ENCODE measurements at regions not wholly inside any gene's neighbourhood (a gene's known extent, or its start where the extent isn't known, plus 50 kb on each side); places are given as distances from the start of the nearest gene placed in this dataset.

GRCh38 chr3:57006179-57006657 lies 54.2 kb upstream of the SPATA12 start:
- in situ Hi-C loops (cut with MboI): no loop called here
- no peak for TF ChIP-seq EZH2phosphoT487 (IDR thresholded peaks at IDR 0.05; ENCODE audit: insufficient read depth, low read depth)
- no peak for TF ChIP-seq EZH2 (IDR thresholded peaks at IDR 0.05; ENCODE audit: insufficient read depth, poor library complexity, severe bottlenecking)

GRCh38 chr3:57004229-57004628 lies 56.2 kb upstream of the SPATA12 start:
- no peaks in the 10 kb centered on the region for H3K36me3 ChIP-seq (ENCODE audit: low read depth)
- WGBS, 2 experiments (ENCODE audit: low coverage in 1 of 2, low lambda C conversion rate in 2 of 2, missing lambda C conversion rate in 2 of 2): 31 to 33% methylated on average over 6 of the region's 6 CpGs
- in situ Hi-C loops (cut with MboI): no loop called here
- no peaks in the 10 kb centered on the region for H3K9me2 ChIP-seq (ENCODE audit: insufficient read depth)
- no peak overlapping the region for H3K27ac ChIP-seq
- H3K9ac ChIP-seq: no peak overlapping the region
- H4K20me1 ChIP-seq (ENCODE audit: insufficient read depth): no peaks in the 10 kb centered on the region
- H3F3A ChIP-seq (ENCODE audit: insufficient read depth): peaks cover 24% of the 10 kb centered on the region
- H3K4me3 ChIP-seq: no peak overlapping the region
- DNase-seq: no peak
- H3K4me2 ChIP-seq (ENCODE audit: unreplicated experiment): no peak overlapping the region
- no peak overlapping the region for H2AFZ ChIP-seq
- H3K27me3 ChIP-seq (replicated peaks; ENCODE audit: insufficient read depth): no peaks in the 10 kb centered on the region
- no peaks in the 10 kb centered on the region for H3K9me3 ChIP-seq (ENCODE audit: low read depth)
- TF ChIP-seq EZH2 (IDR thresholded peaks at IDR 0.05; ENCODE audit: insufficient read depth, poor library complexity, severe bottlenecking): no peak
- H3K79me2 ChIP-seq (ENCODE audit: insufficient read depth): no peaks in the 10 kb centered on the region
- H3K4me1 ChIP-seq (ENCODE audit: insufficient read depth): peaks cover 28% of the 10 kb centered on the region

More at GRCh38 chr3:57006179-57006657, 54.2 kb upstream of the SPATA12 start:
- H3K36me3 ChIP-seq (ENCODE audit: low read depth): no peaks in the 10 kb centered on the region
- no peaks in the 10 kb centered on the region for H3K27me3 ChIP-seq (replicated peaks; ENCODE audit: insufficient read depth)
- H3F3A ChIP-seq (ENCODE audit: insufficient read depth): peaks cover 24% of the 10 kb centered on the region
- DNase-seq: no peak
- peak overlapping the region; percentile 66 for H3K4me2 ChIP-seq (ENCODE audit: unreplicated experiment)
- no peak overlapping the region for H3K9ac ChIP-seq
- no peak overlapping the region for H3K27ac ChIP-seq
- H2AFZ ChIP-seq: peak overlapping the region; percentile 69; the same call in 1 of the 2 replicates
- H3K4me3 ChIP-seq: no peak overlapping the region
- no peaks in the 10 kb centered on the region for H3K9me2 ChIP-seq (ENCODE audit: insufficient read depth)
- WGBS, 2 experiments (ENCODE audit: low coverage in 1 of 2, low lambda C conversion rate in 2 of 2, missing lambda C conversion rate in 2 of 2): 55 to 60% methylated on average over 11 of the region's 11 CpGs
- H4K20me1 ChIP-seq (ENCODE audit: insufficient read depth): no peaks in the 10 kb centered on the region
- no peaks in the 10 kb centered on the region for H3K79me2 ChIP-seq (ENCODE audit: insufficient read depth)
- no peaks in the 10 kb centered on the region for H3K9me3 ChIP-seq (ENCODE audit: low read depth)
- peaks cover 28% of the 10 kb centered on the region for H3K4me1 ChIP-seq (ENCODE audit: insufficient read depth)

GRCh38 chr3:57003676-57004075 lies 56.8 kb upstream of the SPATA12 start:
- Histone ChIP-seq H3K27ac (no peak overlapping the region), H2AFZ (no peak overlapping the region)

GRCh38 chr3:57001356-57001755 lies 59.1 kb upstream of the SPATA12 start:
- H3K4me1 ChIP-seq (ENCODE audit: insufficient read depth): peaks cover 17% of the 10 kb centered on the region
- no peaks in the 10 kb centered on the region for H3K9me2 ChIP-seq (ENCODE audit: insufficient read depth)
- no peaks in the 10 kb centered on the region for H3K27me3 ChIP-seq (replicated peaks; ENCODE audit: insufficient read depth)
- no peak overlapping the region for H3K9ac ChIP-seq
- no peak overlapping the region for H2AFZ ChIP-seq
- H4K20me1 ChIP-seq (ENCODE audit: insufficient read depth): no peaks in the 10 kb centered on the region
- no peak overlapping the region for H3K4me2 ChIP-seq (ENCODE audit: unreplicated experiment)
- in situ Hi-C loops (cut with MboI): no loop called here
- H3K4me3 ChIP-seq: no peak overlapping the region
- no peak for DNase-seq
- H3K27ac ChIP-seq: no peak overlapping the region
- 68 to 82% methylated on average over 5 of the region's 5 CpGs for WGBS, 2 experiments (ENCODE audit: low coverage in 1 of 2, low lambda C conversion rate in 2 of 2, missing lambda C conversion rate in 2 of 2)
- no peaks in the 10 kb centered on the region for H3K36me3 ChIP-seq (ENCODE audit: low read depth)
- TF ChIP-seq EZH2 (IDR thresholded peaks at IDR 0.05; ENCODE audit: insufficient read depth, poor library complexity, severe bottlenecking): no peak
- TF ChIP-seq EZH2phosphoT487 (IDR thresholded peaks at IDR 0.05; ENCODE audit: insufficient read depth, low read depth): no peak
- H3K9me3 ChIP-seq (ENCODE audit: low read depth): no peaks in the 10 kb centered on the region
- H3F3A ChIP-seq (ENCODE audit: insufficient read depth): peaks cover 10% of the 10 kb centered on the region; the same call in 1 of the 2 replicates
- no peaks in the 10 kb centered on the region for H3K79me2 ChIP-seq (ENCODE audit: insufficient read depth)

More at GRCh38 chr3:57003676-57004075, 56.8 kb upstream of the SPATA12 start:
- H4K20me1 ChIP-seq (ENCODE audit: insufficient read depth): no peaks in the 10 kb centered on the region
- peaks cover 24% of the 10 kb centered on the region for H3K4me1 ChIP-seq (ENCODE audit: insufficient read depth)
- no peaks in the 10 kb centered on the region for H3K36me3 ChIP-seq (ENCODE audit: low read depth)
- H3K9ac ChIP-seq: no peak overlapping the region
- H3K9me2 ChIP-seq (ENCODE audit: insufficient read depth): no peaks in the 10 kb centered on the region
- H3K4me2 ChIP-seq (ENCODE audit: unreplicated experiment): no peak overlapping the region
- 62% methylated on average over 2 of the region's 2 CpGs for WGBS, 2 experiments (ENCODE audit: low coverage in 1 of 2, low lambda C conversion rate in 2 of 2, missing lambda C conversion rate in 2 of 2)
- in situ Hi-C loops (cut with MboI): no loop called here
- no peak for DNase-seq
- peaks cover 21% of the 10 kb centered on the region for H3F3A ChIP-seq (ENCODE audit: insufficient read depth)
- no peak overlapping the region for H3K4me3 ChIP-seq
- TF ChIP-seq EZH2phosphoT487 (IDR thresholded peaks at IDR 0.05; ENCODE audit: insufficient read depth, low read depth) (no peak), EZH2 (IDR thresholded peaks at IDR 0.05; ENCODE audit: insufficient read depth, poor library complexity, severe bottlenecking) (no peak)
- H3K79me2 ChIP-seq (ENCODE audit: insufficient read depth): no peaks in the 10 kb centered on the region
- H3K27me3 ChIP-seq (replicated peaks; ENCODE audit: insufficient read depth): no peaks in the 10 kb centered on the region
- H3K9me3 ChIP-seq (ENCODE audit: low read depth): no peaks in the 10 kb centered on the region

GRCh38 chr3:57000012-57000411 lies 60.5 kb upstream of the SPATA12 start:
- Histone ChIP-seq H3K4me3 (no peak overlapping the region), H3K4me1 (ENCODE audit: insufficient read depth) (peaks cover 15% of the 10 kb centered on the region), H3K9ac (no peak overlapping the region), H3F3A (ENCODE audit: insufficient read depth) (peaks cover 10% of the 10 kb centered on the region; the same call in 1 of the 2 replicates), H4K20me1 (ENCODE audit: insufficient read depth) (no peaks in the 10 kb centered on the region), H2AFZ (no peak overlapping the region), H3K9me3 (ENCODE audit: low read depth) (no peaks in the 10 kb centered on the region), H3K36me3 (ENCODE audit: low read depth) (no peaks in the 10 kb centered on the region), H3K79me2 (ENCODE audit: insufficient read depth) (no peaks in the 10 kb centered on the region), H3K9me2 (ENCODE audit: insufficient read depth) (no peaks in the 10 kb centered on the region), H3K27ac (no peak overlapping the region), H3K4me2 (ENCODE audit: unreplicated experiment) (no peak overlapping the region), H3K27me3 (replicated peaks; ENCODE audit: insufficient read depth) (no peaks in the 10 kb centered on the region)
- in situ Hi-C loops (cut with MboI): no loop called here
- WGBS, 2 experiments (ENCODE audit: low coverage in 1 of 2, low lambda C conversion rate in 2 of 2, missing lambda C conversion rate in 2 of 2): 90 to 94% methylated on average over 4 of the region's 4 CpGs
- DNase-seq: no peak
- no peak for TF ChIP-seq EZH2phosphoT487 (IDR thresholded peaks at IDR 0.05; ENCODE audit: insufficient read depth, low read depth)
- TF ChIP-seq EZH2 (IDR thresholded peaks at IDR 0.05; ENCODE audit: insufficient read depth, poor library complexity, severe bottlenecking): no peak
